HFF-Myc (cell line): ENCODE measurements at regions not wholly inside any gene's neighbourhood (a gene's known extent, or its start where the extent isn't known, plus 50 kb on each side); places are given as distances from the start of the nearest gene placed in this dataset.

Source experiments
- DNase-seq: peaks from one replicate; pipeline ENCODE4 v3.0.0-alpha.2; 2011; ENCODE audit warnings: low read depth; ENCODE audit errors: extremely low read depth
- H3K4me3 ChIP-seq: replicated peaks from 2 replicates; pipeline ENCODE4 v1.5.1; 2011; ENCODE audit warnings: low read depth, mild to moderate bottlenecking, control low read depth, low read length
- CTCF ChIP-seq: IDR thresholded peaks from 2 replicates; pipeline ENCODE4 v1.5.1; 2012; ENCODE audit warnings: mild to moderate bottlenecking, low read depth, low read length, control low read depth; ENCODE audit errors: missing control alignments

GRCh38 chr5:74244406-74244805 is 396.1 kb downstream of the ENC1 start:
- DNase-seq = no peak
- no peak for TF ChIP-seq CTCF
- H3K4me3 ChIP-seq = no peak overlapping the region

GRCh38 chr5:74243634-74244033 is 396.9 kb downstream of the ENC1 start:
- no peak for DNase-seq
- TF ChIP-seq CTCF = no peak

GRCh38 chr5:74242516-74242915 is 398.0 kb downstream of the ENC1 start:
- DNase-seq = no peak
- H3K4me3 ChIP-seq = no peak overlapping the region
- TF ChIP-seq CTCF = no peak

More at GRCh38 chr5:74243634-74244033, 396.9 kb downstream of the ENC1 start:
- no peak overlapping the region for H3K4me3 ChIP-seq

GRCh38 chr5:74241751-74242140 is 398.8 kb downstream of the ENC1 start:
- H3K4me3 ChIP-seq = no peak overlapping the region
- DNase-seq = no peak
- TF ChIP-seq CTCF = no peak

GRCh38 chr5:74240783-74241750 is 399.5 kb downstream of the ENC1 start:
- no peak for DNase-seq
- H3K4me3 ChIP-seq = no peak overlapping the region
- no peak for TF ChIP-seq CTCF

GRCh38 chr5:74239261-74239660 is 401.3 kb downstream of the ENC1 start:
- TF ChIP-seq CTCF = no peak
- no peak overlapping the region for H3K4me3 ChIP-seq
- no peak for DNase-seq
